Glutamatergic neuron (in vitro differentiated cells): ENCODE measurements at regions not wholly inside any gene's neighbourhood (a gene's known extent, or its start where the extent isn't known, plus 50 kb on each side); places are given as distances from the start of the nearest gene placed in this dataset.

Source experiments
- DNase-seq: peaks from one replicate; pipeline ENCODE4 v3.0.0; 2022
- H3K27ac Mint-ChIP-seq: one replicate; pipeline ENCODE4 v1.8.0; 2020; ENCODE audit warnings: mild to moderate bottlenecking, mixed read lengths, inconsistent platforms; ENCODE audit not compliant: unreplicated experiment
- H3K27me3 Mint-ChIP-seq: one replicate; pipeline ENCODE4 v1.8.0; 2020; ENCODE audit warnings: mild to moderate bottlenecking, moderate library complexity, mixed read lengths, inconsistent platforms; ENCODE audit not compliant: unreplicated experiment
- H3K36me3 Mint-ChIP-seq: one replicate; pipeline ENCODE4 v1.8.0; 2020; ENCODE audit warnings: mild to moderate bottlenecking, mixed read lengths, inconsistent platforms; ENCODE audit not compliant: unreplicated experiment
- H3K4me1 Mint-ChIP-seq: one replicate; pipeline ENCODE4 v1.8.0; 2020; ENCODE audit warnings: mild to moderate bottlenecking, low read depth, mixed read lengths, inconsistent platforms; ENCODE audit not compliant: unreplicated experiment
- H3K4me3 Mint-ChIP-seq: one replicate; pipeline ENCODE4 v1.8.0; 2020; ENCODE audit warnings: mild to moderate bottlenecking, mixed read lengths, inconsistent platforms; ENCODE audit not compliant: unreplicated experiment
- H3K9me3 Mint-ChIP-seq: one replicate; pipeline ENCODE4 v1.8.0; 2020; ENCODE audit warnings: mild to moderate bottlenecking, moderate library complexity, mixed read lengths, inconsistent platforms; ENCODE audit not compliant: unreplicated experiment
- CTCF ChIP-seq: fragments of 200-600 bp; sonication (generic); IDR thresholded peaks from one replicate; pipeline ENCODE4 v1.5.0; 2021; ENCODE audit not compliant: partially characterized antibody, unreplicated experiment

GRCh38 chr12:24048446-24048845 lies 99.0 kb upstream of the SOX5 start:
- H3K36me3 Mint-ChIP-seq: peaks cover 5% of the 10 kb centered on the region
- DNase-seq: no peak
- H3K4me3 Mint-ChIP-seq: no peak overlapping the region
- H3K27ac Mint-ChIP-seq: no peak overlapping the region
- no peaks in the 10 kb centered on the region for H3K9me3 Mint-ChIP-seq
- TF ChIP-seq CTCF: no peak
- H3K27me3 Mint-ChIP-seq: no peaks in the 10 kb centered on the region
- peaks cover 1% of the 10 kb centered on the region for H3K4me1 Mint-ChIP-seq

GRCh38 chr12:24047326-24047725 lies 97.9 kb upstream of the SOX5 start:
- no peak for DNase-seq
- Mint-ChIP-seq H3K9me3 (no peaks in the 10 kb centered on the region), H3K4me1 (peaks cover 1% of the 10 kb centered on the region), H3K36me3 (peaks cover 5% of the 10 kb centered on the region), H3K27ac (no peak overlapping the region), H3K27me3 (no peaks in the 10 kb centered on the region), H3K4me3 (no peak overlapping the region)
- TF ChIP-seq CTCF: no peak

- H3K4me1 Mint-ChIP-seq: peaks cover 1% of the 10 kb centered on the region
- H3K9me3 Mint-ChIP-seq: no peaks in the 10 kb centered on the region
- no peaks in the 10 kb centered on the region for H3K27me3 Mint-ChIP-seq
- peaks cover 5% of the 10 kb centered on the region for H3K36me3 Mint-ChIP-seq
- no peak overlapping the region for H3K27ac Mint-ChIP-seq
- no peak for DNase-seq
- TF ChIP-seq CTCF: no peak
- no peak overlapping the region for H3K4me3 Mint-ChIP-seq
These were observed 96.4 kb upstream of the SOX5 start for GRCh38 chr12:24045816-24046257.

GRCh38 chr12:24044941-24045703 lies 95.7 kb upstream of the SOX5 start:
- H3K4me3 Mint-ChIP-seq: no peak overlapping the region
- H3K9me3 Mint-ChIP-seq: no peaks in the 10 kb centered on the region
- peaks cover 1% of the 10 kb centered on the region for H3K4me1 Mint-ChIP-seq
- peaks cover 5% of the 10 kb centered on the region for H3K36me3 Mint-ChIP-seq
- no peaks in the 10 kb centered on the region for H3K27me3 Mint-ChIP-seq
- no peak for DNase-seq
- H3K27ac Mint-ChIP-seq: no peak overlapping the region
- TF ChIP-seq CTCF: no peak

- Mint-ChIP-seq H3K4me1 (no peaks in the 10 kb centered on the region), H3K9me3 (no peaks in the 10 kb centered on the region), H3K27ac (no peak overlapping the region), H3K36me3 (no peaks in the 10 kb centered on the region), H3K27me3 (no peaks in the 10 kb centered on the region), H3K4me3 (no peak overlapping the region)
- TF ChIP-seq CTCF: no peak
- DNase-seq: no peak
These were observed 93.2 kb upstream of the SOX5 start for GRCh38 chr12:24042651-24043050.
